ENCODE measurements at regions not wholly inside any gene's neighbourhood (a gene's known extent, or its start where the extent isn't known, plus 50 kb on each side); places are given as distances from the start of the nearest gene placed in this dataset.
A peak's percentile ranks its signal among the peaks of the same experiment; 100 is the strongest.

DNA sequence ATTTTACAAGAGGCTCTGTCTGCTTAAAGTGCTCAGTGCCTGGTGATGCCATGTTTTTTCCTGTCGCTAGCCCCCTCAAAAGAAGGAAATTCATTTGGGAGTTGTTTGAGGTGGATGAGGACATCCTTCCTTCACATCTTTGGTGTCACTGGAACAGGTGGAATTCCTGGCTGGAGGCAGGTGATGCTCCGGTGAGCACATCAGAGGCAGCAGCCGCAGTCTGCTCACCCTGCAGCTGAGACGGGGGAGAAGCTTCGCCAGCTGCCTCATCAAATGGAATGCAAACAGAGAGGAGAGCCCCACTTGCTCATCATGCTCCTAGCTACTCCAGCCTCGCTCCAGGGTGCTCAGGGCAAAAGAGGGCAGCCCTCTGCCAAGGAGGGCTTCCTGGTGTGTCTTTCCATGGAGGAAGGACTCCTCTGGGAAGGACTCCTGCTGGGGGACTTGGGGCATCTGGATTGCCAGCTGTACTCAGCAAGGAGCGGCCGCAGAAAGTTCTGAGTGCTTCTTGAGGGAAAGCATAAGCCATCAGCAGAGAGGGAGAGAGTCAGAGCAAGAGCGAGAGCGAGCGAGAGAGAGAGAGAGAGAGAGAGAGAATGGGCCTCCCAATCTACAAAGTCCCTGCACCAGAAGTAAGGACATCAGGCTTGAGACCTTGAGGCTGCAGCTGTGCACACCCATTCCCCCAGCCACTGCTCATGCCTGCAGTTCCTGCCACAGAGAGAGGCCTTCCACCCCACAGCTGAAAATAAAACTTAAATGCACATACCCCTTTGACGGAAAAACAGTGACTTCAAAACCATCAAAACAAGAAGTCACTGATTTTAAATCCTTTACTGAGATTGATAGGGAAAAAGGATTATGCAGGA, 74.3 kb upstream of the UBL3 start:
- peak; percentile 86 for DNase-seq

- DNase-seq: peak; percentile 98
These were observed 73.4 kb upstream of the UBL3 start for GRCh38 chr13:29923554-29924481.

GRCh38 chr13:29922896-29923295, 72.5 kb upstream of the UBL3 start:
- DNase-seq: peak; percentile 70

DNA sequence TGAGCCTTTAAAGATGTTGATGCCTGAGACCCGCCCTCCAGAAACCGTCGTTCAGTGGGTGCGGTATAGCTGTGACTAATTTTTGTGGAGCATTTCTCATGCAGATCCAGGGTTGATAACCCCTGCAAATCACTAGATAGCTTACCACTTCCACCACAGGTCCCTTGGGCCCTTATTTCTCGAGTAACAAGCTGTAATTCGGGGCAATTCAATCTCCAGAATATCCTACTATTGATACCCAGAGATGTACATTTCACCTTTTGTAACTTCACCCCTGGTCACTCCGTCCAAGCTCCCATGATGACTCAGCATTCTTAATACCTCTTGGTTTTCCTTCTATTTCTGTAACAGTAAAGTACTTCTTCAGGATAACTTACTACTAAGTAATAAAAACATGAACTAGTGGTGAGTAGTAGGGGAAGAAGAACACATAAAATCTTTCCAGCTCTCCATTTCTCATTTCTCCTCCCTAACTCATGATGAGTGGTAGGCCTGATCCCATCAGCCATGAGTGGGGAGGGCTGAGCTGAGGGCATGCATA, 71.9 kb upstream of the UBL3 start:
- peak; percentile 43 for DNase-seq

DNA sequence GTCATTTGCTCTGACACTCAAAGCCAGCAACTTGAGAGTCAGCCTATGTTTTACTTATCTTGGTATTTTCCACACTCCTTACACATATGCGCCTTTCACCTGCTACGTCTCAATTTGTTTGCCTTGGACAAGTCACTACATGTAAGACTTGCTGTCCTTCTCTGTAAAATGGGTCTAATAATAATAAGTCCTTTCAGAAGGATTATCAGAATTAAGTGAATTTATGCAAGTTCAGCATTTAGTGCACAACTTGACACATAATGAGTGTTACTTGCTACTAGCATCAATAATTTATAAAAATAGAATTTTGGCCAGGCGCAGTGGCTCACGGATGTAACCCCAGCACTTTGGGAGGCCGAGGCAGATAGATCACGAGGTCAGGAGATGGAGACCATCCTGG, 71.1 kb upstream of the UBL3 start:
- no peak for DNase-seq

DNA sequence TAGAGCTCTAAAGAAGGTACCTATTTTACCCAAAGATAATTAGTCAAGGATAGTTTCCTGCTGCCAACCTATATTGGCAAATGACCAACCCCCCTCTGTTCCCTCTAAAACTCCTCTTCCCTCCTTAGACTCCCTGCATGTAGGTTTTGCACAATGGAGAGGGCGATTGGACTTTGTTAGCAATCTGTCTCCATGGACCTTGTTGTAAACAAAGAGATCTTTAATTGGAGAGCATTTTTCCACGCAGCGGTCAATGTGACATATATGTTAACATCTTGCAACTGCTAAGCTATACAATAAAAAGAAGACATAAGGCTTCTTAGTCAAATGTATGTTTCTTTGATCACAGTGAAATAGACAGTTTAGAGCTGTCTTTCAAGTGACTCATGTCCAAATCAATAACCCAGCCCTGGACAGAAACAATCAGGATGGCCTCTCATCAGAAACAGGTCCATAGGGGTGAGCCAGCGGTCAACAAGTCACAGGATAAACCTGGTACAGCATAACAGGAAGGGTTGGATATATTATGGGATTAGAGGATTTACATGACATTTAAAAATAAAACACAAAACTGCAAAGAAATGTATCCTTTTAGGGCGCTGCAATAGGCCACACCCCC, 69.7 kb upstream of the UBL3 start:
- no peak for DNase-seq

DNA sequence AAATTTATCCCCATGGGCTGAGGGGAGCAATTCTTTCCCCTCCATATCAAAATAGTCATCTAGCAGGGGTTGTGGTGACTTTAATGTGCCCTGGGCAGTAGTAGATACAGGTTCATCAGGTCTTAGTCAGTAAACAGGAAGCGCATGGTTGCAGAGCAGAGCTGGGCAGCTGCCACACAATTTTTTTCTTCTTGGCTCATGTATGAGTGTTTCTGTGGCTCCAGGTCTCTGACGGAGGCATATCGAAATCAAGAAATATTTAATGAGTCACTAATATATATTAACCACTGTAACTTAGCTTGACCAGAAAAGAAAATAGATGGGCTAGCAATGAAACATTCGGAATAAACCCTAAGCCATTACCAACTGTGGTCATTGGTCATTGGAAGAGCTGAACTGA, 68.4 kb upstream of the UBL3 start:
- DNase-seq: peak; percentile 87

DNA sequence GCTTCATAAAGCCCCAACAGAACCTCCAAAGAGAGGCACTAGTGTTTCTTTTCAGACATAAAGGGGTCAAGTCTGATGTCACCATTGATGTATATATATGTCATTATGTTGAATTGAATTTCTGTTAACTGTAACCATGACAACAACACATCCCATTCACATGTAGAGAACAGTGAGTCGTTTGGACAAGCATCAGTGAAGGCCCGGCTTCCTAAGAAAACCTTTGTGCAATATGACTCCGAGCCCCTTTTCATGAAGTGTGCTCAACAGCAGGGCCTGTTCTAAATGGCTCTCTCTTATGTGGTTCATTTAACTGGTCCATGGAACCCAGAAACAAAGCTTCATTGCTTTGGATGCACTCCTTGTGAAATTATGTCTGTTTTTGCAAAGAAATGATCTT, 67.2 kb upstream of the UBL3 start:
- no peak for DNase-seq

GRCh38 chr13:29914581-29914980, 64.2 kb upstream of the UBL3 start:
- no peak for DNase-seq

- DNase-seq: no peak
These were observed 61.5 kb upstream of the UBL3 start for GRCh38 chr13:29911781-29912418.

- peak; percentile 68 for DNase-seq
These were observed 59.7 kb upstream of the UBL3 start for GRCh38 chr13:29909975-29910674.

GRCh38 chr13:29909081-29909730, 58.8 kb upstream of the UBL3 start:
- no peak for DNase-seq

GRCh38 chr13:29908416-29909080, 58.1 kb upstream of the UBL3 start:
- DNase-seq: peak; percentile 79

- DNase-seq: no peak
These were observed 57.3 kb upstream of the UBL3 start for GRCh38 chr13:29907670-29908069.

- DNase-seq: no peak
These were observed 56.1 kb upstream of the UBL3 start for GRCh38 chr13:29906432-29907011.

DNA sequence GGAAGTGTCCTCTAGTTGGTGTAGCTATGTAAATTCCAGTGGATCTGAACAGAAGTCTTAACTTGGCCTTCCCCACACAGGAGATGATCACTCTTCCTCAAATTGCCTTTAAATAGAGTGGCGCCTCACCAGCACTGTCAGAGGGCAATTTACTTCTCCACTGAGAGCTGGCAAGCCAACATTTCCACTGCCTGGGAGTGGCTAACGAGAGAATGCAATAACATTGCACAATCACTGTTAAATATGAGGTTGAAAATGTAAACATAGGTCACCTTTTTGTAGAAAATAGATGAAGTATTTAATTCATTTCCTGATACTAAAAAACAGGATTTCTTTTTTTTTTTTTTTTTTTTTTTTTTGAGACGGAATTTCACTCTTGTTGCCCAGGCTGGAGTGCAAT, 55.4 kb upstream of the UBL3 start:
- peak; percentile 30 for DNase-seq

DNA sequence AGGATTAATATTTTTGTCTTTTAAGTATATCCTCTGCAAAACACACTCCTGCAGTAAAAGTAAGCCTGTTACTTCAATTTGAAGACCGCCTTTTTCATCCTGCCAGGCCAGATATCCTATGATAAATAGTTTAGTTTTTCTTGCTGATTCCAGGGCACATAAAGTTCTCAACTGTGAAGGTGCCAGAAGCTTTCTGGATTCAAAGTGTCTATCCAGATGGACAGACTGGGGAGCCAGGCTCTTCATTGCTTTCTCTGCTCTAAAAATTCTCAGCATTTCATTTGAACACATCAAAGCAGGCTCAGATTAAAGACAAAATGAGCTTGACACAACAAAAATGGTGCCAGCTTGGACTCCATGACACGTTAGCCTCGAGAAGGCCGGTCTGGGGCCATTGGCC, 53.6 kb upstream of the UBL3 start:
- no peak for DNase-seq

DNA sequence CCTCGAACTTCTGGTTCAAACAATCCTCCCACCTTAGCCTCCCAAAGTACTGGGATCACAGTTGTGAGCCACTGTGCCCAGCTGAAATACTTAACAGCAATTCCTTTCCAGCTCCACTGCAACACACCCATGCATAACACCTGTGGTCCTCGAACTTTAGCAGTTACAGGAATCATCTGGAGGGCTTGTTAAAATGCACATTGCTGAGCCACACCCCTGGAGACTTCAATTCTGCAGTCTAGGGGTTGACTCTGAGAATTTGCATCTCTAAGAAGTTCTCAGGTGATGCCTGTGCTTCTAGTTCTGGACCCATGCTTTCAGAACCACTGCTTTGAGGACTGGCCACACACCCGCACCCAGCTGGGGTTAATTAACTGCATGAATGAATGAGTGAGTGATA, 53.1 kb upstream of the UBL3 start:
- no peak for DNase-seq

DNA sequence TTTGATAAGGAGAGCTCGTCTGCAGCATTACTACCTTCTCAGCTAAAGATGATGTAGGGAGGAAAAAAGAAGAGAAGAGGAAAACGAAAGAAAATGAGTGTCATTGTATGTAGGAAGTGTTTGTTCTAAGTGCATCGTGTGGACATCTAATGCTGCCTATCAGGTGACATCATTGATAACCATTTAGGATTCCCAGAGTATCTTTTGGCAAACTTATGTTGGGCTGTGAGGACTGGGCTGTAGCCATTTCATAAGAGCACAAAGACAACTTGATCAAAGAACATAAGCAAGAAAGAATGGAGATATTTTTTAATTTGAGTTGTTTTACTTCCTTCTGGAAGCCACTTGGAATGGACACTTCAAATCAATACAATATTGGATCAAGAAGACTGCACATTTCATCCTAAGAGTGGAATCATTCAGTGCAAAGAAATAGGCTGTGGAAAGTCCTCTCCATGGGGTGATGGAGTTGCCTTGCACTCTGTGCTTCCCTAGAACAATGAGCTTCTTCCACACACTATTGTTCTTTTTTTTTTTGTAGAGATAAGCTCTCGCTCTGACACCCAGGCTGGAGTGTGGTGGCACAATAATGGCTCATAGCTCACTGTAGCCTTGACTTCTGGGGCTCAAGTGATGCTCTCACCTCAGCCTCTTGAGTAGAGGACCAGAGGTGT, 52.4 kb upstream of the UBL3 start:
- no peak for DNase-seq
